H1 (cell line): ENCODE measurements at regions not wholly inside any gene's neighbourhood (a gene's known extent, or its start where the extent isn't known, plus 50 kb on each side); places are given as distances from the start of the nearest gene placed in this dataset.

Source experiments
- CTCF ChIA-PET: fragments of 300-600 bp; sonication (Branson Sonifier 250); formaldehyde crosslinking; loops from one replicate; lab custom pipeline; 2021; ENCODE audit not compliant: partially characterized antibody; lab: Charles Lee
- POLR2A ChIA-PET: fragments of 300-600 bp; sonication (Branson Sonifier 250); formaldehyde crosslinking; loops from one replicate; lab custom pipeline; 2021; ENCODE audit warnings: inconsistent platforms; ENCODE audit not compliant: partially characterized antibody; lab: Charles Lee
- DNase-seq, 2 experiments: peaks; one replicate each; pipeline versions ENCODE4 v3.0.0 to v3.0.0-alpha.2; 2010 to 2022; ENCODE audit warnings: low spot score in 2 of 2, low read depth in 1 of 2, mixed read lengths in 1 of 2
- FAIRE-seq: peaks from 2 replicates; lab custom pipeline; 2011; peaks lifted over from hg19 to GRCh38; lab: Jason Lieb, UNC
- H2AFZ ChIP-seq: 2 replicates; pipeline ENCODE4 v1.8.1; 2012; ENCODE audit warnings: low read length, inconsistent platforms
- H2AK5ac ChIP-seq: 2 replicates; pipeline ENCODE4 v1.6.1; 2013; ENCODE audit warnings: low read depth, low read length
- H2BK120ac ChIP-seq: replicated peaks from 2 replicates; pipeline ENCODE3; 2013; ENCODE audit warnings: low read depth, low read length, inconsistent platforms
- H2BK12ac ChIP-seq: 2 replicates; pipeline ENCODE4 v1.6.1; 2013; ENCODE audit warnings: low read depth, low read length
- H2BK15ac ChIP-seq: 2 replicates; pipeline ENCODE4 v1.6.1; 2013; ENCODE audit warnings: low read length
- H2BK20ac ChIP-seq: 2 replicates; pipeline ENCODE4 v1.6.1; 2013; ENCODE audit warnings: low read length
- H2BK5ac ChIP-seq: 2 replicates; pipeline ENCODE4 v1.6.1; 2013; ENCODE audit warnings: low read depth, low read length
- H3K14ac ChIP-seq: 2 replicates; pipeline ENCODE4 v1.6.1; 2013; ENCODE audit warnings: inconsistent platforms; ENCODE audit not compliant: insufficient read length
- H3K18ac ChIP-seq: 2 replicates; pipeline ENCODE4 v1.6.1; 2013; ENCODE audit warnings: low read length; ENCODE audit errors: extremely low read depth
- H3K23ac ChIP-seq: 2 replicates; pipeline ENCODE4 v1.6.1; 2013; ENCODE audit warnings: inconsistent platforms; ENCODE audit not compliant: insufficient read length
- H3K23me2 ChIP-seq: 2 replicates; pipeline ENCODE4 v1.6.1; 2013; ENCODE audit warnings: low read depth, low read length
- H3K27ac ChIP-seq: 2 replicates; pipeline ENCODE4 v1.6.1; 2011; ENCODE audit warnings: low read depth, low read length, inconsistent platforms
- H3K27me3 ChIP-seq, 4 experiments: replicated peaks in 1 of 4; 1 replicate in 1 of 4; 2 replicates in 3 of 4; pipeline versions ENCODE4 v1.6.1 to v1.8.1; 2011 to 2013; ENCODE audit warnings: low read length in 3 of 4, mild to moderate bottlenecking in 3 of 4, inconsistent platforms in 2 of 4, mixed read lengths in 2 of 4, moderate library complexity in 1 of 4; ENCODE audit not compliant: control insufficient read depth in 3 of 4, insufficient read depth in 3 of 4; ENCODE audit errors: extremely low read depth in 1 of 4
- H3K36me3 ChIP-seq, 4 experiments: 2 replicates each; pipeline versions ENCODE4 v1.6.1 to v1.8.1; 2011 to 2013; ENCODE audit warnings: mild to moderate bottlenecking in 4 of 4, low read length in 3 of 4, moderate library complexity in 2 of 4, control low read depth in 1 of 4, inconsistent platforms in 1 of 4; ENCODE audit not compliant: insufficient read depth in 4 of 4, control insufficient read depth in 2 of 4
- H3K4ac ChIP-seq: replicated peaks from 2 replicates; pipeline ENCODE3; 2013; ENCODE audit warnings: low read length, low read depth, mixed read lengths, inconsistent platforms; ENCODE audit not compliant: insufficient read length
- H3K4me1 ChIP-seq, 4 experiments: replicated peaks in 1 of 4; 1 replicate in 1 of 4; 2 replicates in 3 of 4; pipeline versions ENCODE4 v1.6.1 to v1.8.1; 2011 to 2013; ENCODE audit warnings: low read length in 3 of 4, inconsistent platforms in 2 of 4, mixed read lengths in 1 of 4; ENCODE audit not compliant: insufficient read depth in 4 of 4, control insufficient read depth in 3 of 4
- H3K4me2 ChIP-seq, 2 experiments: 2 replicates each; pipeline versions ENCODE4 v1.6.1 to v1.8.1; 2011 to 2013; ENCODE audit warnings: low read depth in 2 of 2, low read length in 2 of 2, control low read depth in 1 of 2, inconsistent platforms in 1 of 2, mild to moderate bottlenecking in 1 of 2; ENCODE audit not compliant: insufficient read depth in 1 of 2
- H3K4me3 ChIP-seq, 4 experiments: fragments of 200-600, 300-600 bp in 1 of 4; sonication (generic), shearing (Covaris generic), sonication (Bioruptor Twin) in 1 of 4; 2 replicates each; pipeline versions ENCODE4 v1.5.1 to v1.8.1; 2011 to 2016; ENCODE audit warnings: low read length in 4 of 4, low read depth in 3 of 4, control low read depth in 2 of 4, inconsistent platforms in 2 of 4, mild to moderate bottlenecking in 2 of 4, mixed read lengths in 1 of 4, moderate library complexity in 1 of 4; ENCODE audit not compliant: insufficient read depth in 2 of 4; ENCODE audit errors: extremely low read depth in 1 of 4
- H3K56ac ChIP-seq: replicated peaks from 2 replicates; pipeline ENCODE3; 2013; ENCODE audit warnings: low read depth, mild to moderate bottlenecking, mixed read lengths, low read length, inconsistent platforms; ENCODE audit not compliant: insufficient read length
- H3K79me1 ChIP-seq: 2 replicates; pipeline ENCODE4 v1.6.1; 2013; ENCODE audit warnings: low read depth, low read length, control low read depth
- H3K79me2 ChIP-seq, 2 experiments: 2 replicates each; pipeline versions ENCODE4 v1.6.1 to v1.8.1; 2012 to 2013; ENCODE audit warnings: low read length in 2 of 2, mild to moderate bottlenecking in 2 of 2, inconsistent platforms in 1 of 2; ENCODE audit not compliant: insufficient read depth in 2 of 2, control insufficient read depth in 1 of 2
- H3K9ac ChIP-seq, 4 experiments: replicated peaks in 1 of 4; 1 replicate in 1 of 4; 2 replicates in 3 of 4; pipeline versions ENCODE4 v1.6.1 to v1.8.1; 2011 to 2013; ENCODE audit warnings: low read depth in 3 of 4, low read length in 3 of 4, control low read depth in 2 of 4, mild to moderate bottlenecking in 2 of 4, moderate library complexity in 2 of 4, inconsistent platforms in 1 of 4; ENCODE audit errors: extremely low read depth in 1 of 4
- H3K9me3 ChIP-seq, 2 experiments: 2 replicates each; pipeline versions ENCODE4 v1.6.1 to v1.8.1; 2012 to 2013; ENCODE audit warnings: mild to moderate bottlenecking in 2 of 2, moderate library complexity in 2 of 2, control low read depth in 1 of 2, inconsistent platforms in 1 of 2, low read depth in 1 of 2, low read length in 1 of 2, mixed read lengths in 1 of 2; ENCODE audit not compliant: insufficient read depth in 2 of 2
- H4K20me1 ChIP-seq, 2 experiments: replicated peaks in 1 of 2; 2 replicates each; pipeline versions ENCODE3 to v1.8.1; 2011 to 2013; ENCODE audit warnings: inconsistent platforms in 2 of 2, low read length in 2 of 2, mild to moderate bottlenecking in 1 of 2; ENCODE audit not compliant: insufficient read depth in 2 of 2, control insufficient read depth in 1 of 2
- H4K5ac ChIP-seq: 2 replicates; pipeline ENCODE4 v1.6.1; 2013; ENCODE audit warnings: low read length, low read depth, mixed read lengths, inconsistent platforms; ENCODE audit not compliant: insufficient read length
- H4K8ac ChIP-seq: 2 replicates; pipeline ENCODE4 v1.8.0; 2013; ENCODE audit warnings: mild to moderate bottlenecking, moderate library complexity, low read length, inconsistent platforms; ENCODE audit not compliant: insufficient read depth; ENCODE audit errors: extremely low read depth
- H4K91ac ChIP-seq: replicated peaks from 2 replicates; pipeline ENCODE3; 2013; ENCODE audit warnings: low read length, mixed read lengths, inconsistent platforms; ENCODE audit not compliant: insufficient read length
- ATF2 ChIP-seq: IDR thresholded peaks from 2 replicates; pipeline ENCODE4 v1.6.1; 2012; ENCODE audit warnings: low read length, inconsistent platforms
- CHD2 ChIP-seq: IDR thresholded peaks from 2 replicates; pipeline ENCODE4 v1.6.1; 2012; ENCODE audit warnings: low read length, improper control_type of control experiment
- JUN ChIP-seq: IDR thresholded peaks from 2 replicates; pipeline ENCODE4 v1.6.1; 2011; ENCODE audit warnings: low read depth, mild to moderate bottlenecking, improper control_type of control experiment, low read length
- TAF7 ChIP-seq: optimal IDR thresholded peaks from 2 replicates; pipeline ENCODE3; 2011; ENCODE audit warnings: low read depth, mild to moderate bottlenecking, inconsistent platforms, low read length, moderate library complexity, borderline replicate concordance
- TCF12 ChIP-seq: IDR thresholded peaks from 2 replicates; pipeline ENCODE4 v1.6.1; 2011; ENCODE audit warnings: low read depth, mild to moderate bottlenecking, low read length
- YY1 ChIP-seq: IDR thresholded peaks from 2 replicates; pipeline ENCODE4 v1.6.1; 2011; ENCODE audit warnings: low read depth, mild to moderate bottlenecking, low read length
- WGBS, 2 experiments: shearing (Covaris generic) in 1 of 2; methylation state at CpG; one replicate each; pipeline versions ENCODE4 v1.1.6 to v1.1.7; 2013 to 2015; ENCODE audit warnings: low lambda C conversion rate in 2 of 2, mixed read lengths in 2 of 2, inconsistent platforms in 1 of 2, low coverage in 1 of 2, missing lambda C conversion rate in 1 of 2; ENCODE audit not compliant: insufficient replicate concordance in 2 of 2, insufficient coverage in 1 of 2, insufficient read length in 1 of 2; ENCODE audit errors: extremely low coverage in 1 of 2, missing lambda C conversion rate in 1 of 2; 5-methylcytosine and 5-hydroxymethylcytosine counted together

- H3K4me3 ChIP-seq: no peak overlapping the region
- H3K18ac ChIP-seq: no peak overlapping the region
- no peak overlapping the region for H2BK5ac ChIP-seq
- no peaks in the 10 kb centered on the region; the same call in 1 of the 2 replicates for H3K23me2 ChIP-seq
- 89% methylated on average over 2 of the region's 2 CpGs; no CpG with 5 or more reads in 1 of the 2 experiments for WGBS, 2 experiments
- no peak for DNase-seq
- H4K20me1 ChIP-seq: no peaks in the 10 kb centered on the region
- H2BK12ac ChIP-seq: no peak overlapping the region
- H4K5ac ChIP-seq: no peak overlapping the region
- no peak overlapping the region for H2AK5ac ChIP-seq
- H3K36me3 ChIP-seq: no peaks in the 10 kb centered on the region
- no peak overlapping the region for H2AFZ ChIP-seq
- CTCF ChIA-PET: interaction anchor here (0.6 to 1.3 kb wide), 2 partner anchors 125 to 896 kb away, joined by 3 read pairs; no protein-coding TSS in a partner anchor
- no peaks in the 10 kb centered on the region for H3K27me3 ChIP-seq
- H3K56ac ChIP-seq: no peak overlapping the region
- TF ChIP-seq YY1: no peak
- TF ChIP-seq ATF2: no peak
- TF ChIP-seq TAF7: no peak
- no peak for TF ChIP-seq JUN
- TF ChIP-seq CHD2: no peak
- TF ChIP-seq TCF12: no peak
- H3K9ac ChIP-seq: no peak overlapping the region
- FAIRE-seq: no peak
- no peaks in the 10 kb centered on the region for H3K4me1 ChIP-seq
- no peak overlapping the region for H4K91ac ChIP-seq
- no peak overlapping the region for H2BK20ac ChIP-seq
- H3K9me3 ChIP-seq: no peaks in the 10 kb centered on the region
- no peak overlapping the region for H4K8ac ChIP-seq
- POLR2A ChIA-PET: no interaction called here
- H3K79me1 ChIP-seq: no peaks in the 10 kb centered on the region
- H3K23ac ChIP-seq: no peak overlapping the region
- no peak overlapping the region for H2BK15ac ChIP-seq
- no peak overlapping the region for H3K14ac ChIP-seq
- no peak overlapping the region for H3K4me2 ChIP-seq
- no peak overlapping the region for H3K27ac ChIP-seq
- H3K79me2 ChIP-seq: no peaks in the 10 kb centered on the region
- H2BK120ac ChIP-seq: no peak overlapping the region
- no peak overlapping the region for H3K4ac ChIP-seq
Observed at GRCh38 chr14:42556551-42556950, 949.9 kb downstream of the LRFN5 start.
